ENCODE measurements at regions not wholly inside any gene's neighbourhood (a gene's known extent, or its start where the extent isn't known, plus 50 kb on each side); places are given as distances from the start of the nearest gene placed in this dataset.
A peak's percentile ranks its signal among the peaks of the same experiment; 100 is the strongest.
"Not testable (repeated sequence)": the region's sequence is repeated elsewhere in the genome, so short reads cannot be mapped to it uniquely, and the experiment has no call there.

DNA sequence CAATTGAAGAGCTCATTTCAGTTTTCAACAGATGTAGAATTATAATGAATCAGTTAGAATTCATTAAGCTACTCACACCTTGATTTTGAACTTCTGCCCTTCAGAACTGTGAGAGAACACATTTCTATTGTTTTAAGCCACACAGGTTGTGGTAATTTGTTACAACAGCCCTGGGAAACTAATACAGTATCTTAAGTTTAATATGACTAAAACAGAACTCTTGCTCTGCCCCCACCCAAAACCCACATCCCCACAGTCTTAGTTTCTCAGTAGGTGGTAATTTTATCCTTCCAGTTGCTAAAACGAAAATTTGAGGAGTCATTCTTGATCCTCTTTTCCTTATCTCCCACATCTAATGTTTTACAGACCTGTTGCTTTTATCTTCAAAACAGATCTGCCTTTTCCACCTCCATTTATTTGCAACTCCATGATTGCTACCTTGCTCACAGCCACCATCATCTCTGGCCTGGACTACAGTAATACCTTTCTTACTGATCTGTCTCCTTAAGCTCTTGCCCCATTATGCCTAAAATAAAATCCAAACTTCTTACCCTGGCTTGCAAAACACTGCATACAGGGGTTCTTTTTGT is 72.8 kb upstream of the NXPH1 start:
- DNase-seq, result no peak
- no peak overlapping the region for H3K4me3 ChIP-seq
- H3K27ac ChIP-seq, result no peak overlapping the region
- H3K36me3 ChIP-seq, result no peaks in the 10 kb centered on the region
- no peaks in the 10 kb centered on the region for H3K9me3 ChIP-seq
- no peaks in the 10 kb centered on the region for H3K4me1 ChIP-seq
- TF ChIP-seq, protein P1, sequence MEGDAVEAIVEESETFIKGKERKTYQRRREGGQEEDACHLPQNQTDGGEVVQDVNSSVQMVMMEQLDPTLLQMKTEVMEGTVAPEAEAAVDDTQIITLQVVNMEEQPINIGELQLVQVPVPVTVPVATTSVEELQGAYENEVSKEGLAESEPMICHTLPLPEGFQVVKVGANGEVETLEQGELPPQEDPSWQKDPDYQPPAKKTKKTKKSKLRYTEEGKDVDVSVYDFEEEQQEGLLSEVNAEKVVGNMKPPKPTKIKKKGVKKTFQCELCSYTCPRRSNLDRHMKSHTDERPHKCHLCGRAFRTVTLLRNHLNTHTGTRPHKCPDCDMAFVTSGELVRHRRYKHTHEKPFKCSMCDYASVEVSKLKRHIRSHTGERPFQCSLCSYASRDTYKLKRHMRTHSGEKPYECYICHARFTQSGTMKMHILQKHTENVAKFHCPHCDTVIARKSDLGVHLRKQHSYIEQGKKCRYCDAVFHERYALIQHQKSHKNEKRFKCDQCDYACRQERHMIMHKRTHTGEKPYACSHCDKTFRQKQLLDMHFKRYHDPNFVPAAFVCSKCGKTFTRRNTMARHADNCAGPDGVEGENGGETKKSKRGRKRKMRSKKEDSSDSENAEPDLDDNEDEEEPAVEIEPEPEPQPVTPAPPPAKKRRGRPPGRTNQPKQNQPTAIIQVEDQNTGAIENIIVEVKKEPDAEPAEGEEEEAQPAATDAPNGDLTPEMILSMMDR (IDR thresholded peaks at IDR 0.05), result no peak
- TF ChIP-seq POLR2AphosphoS5 (IDR thresholded peaks at IDR 0.05) (no peak), POLR2A (IDR thresholded peaks at IDR 0.05) (no peak), EP300 (IDR thresholded peaks at IDR 0.05) (no peak)
- H3K27me3 ChIP-seq, result no peaks in the 10 kb centered on the region
- 21 to 50% (median 35%) methylated on average over 1 of the region's 1 CpG for WGBS, 5 donors
- intact Hi-C loops (cut with DNase I; ENCODE audit: low total_unique reads), result no loop called here

DNA sequence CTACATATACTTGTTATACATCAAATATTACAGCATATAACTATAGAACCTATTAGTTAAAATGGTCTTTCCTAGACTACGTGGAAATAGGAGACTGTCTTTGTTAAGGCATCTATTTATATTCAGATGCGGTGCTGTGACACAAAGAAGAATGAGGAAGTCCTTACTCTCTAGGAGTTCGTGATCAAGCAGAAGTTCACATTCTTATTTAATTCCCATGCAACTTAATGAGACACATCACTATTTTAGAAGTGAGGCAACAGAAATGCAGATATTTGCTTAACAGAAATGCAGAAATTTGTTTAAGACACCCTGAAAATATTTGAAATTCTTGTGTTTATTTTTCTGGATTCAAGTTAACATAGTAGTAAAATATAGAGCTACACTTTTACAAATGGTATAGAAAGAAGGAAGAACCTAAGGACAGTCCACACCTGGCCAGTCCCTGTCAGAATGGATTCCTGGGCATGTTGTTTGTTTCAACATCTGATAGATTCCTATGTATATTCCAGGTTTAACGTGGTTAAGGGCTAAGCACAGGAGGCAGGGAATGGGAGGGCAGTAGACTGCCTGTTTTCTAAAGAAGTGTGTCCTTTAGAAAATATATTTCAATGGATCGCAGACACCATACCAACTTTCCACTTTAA is 70.6 kb upstream of the NXPH1 start:
- intact Hi-C loops (cut with DNase I; ENCODE audit: low total_unique reads), result no loop called here
- Histone ChIP-seq H3K4me1 (no peaks in the 10 kb centered on the region), H3K27ac (no peak overlapping the region), H3K36me3 (no peaks in the 10 kb centered on the region), H3K9me3 (no peaks in the 10 kb centered on the region), H3K27me3 (no peaks in the 10 kb centered on the region), H3K4me3 (no peak overlapping the region)
- no peak for DNase-seq
- TF ChIP-seq, protein P1 (IDR thresholded peaks at IDR 0.05), result no peak
- TF ChIP-seq EP300 (IDR thresholded peaks at IDR 0.05) (no peak), POLR2A (IDR thresholded peaks at IDR 0.05) (no peak), POLR2AphosphoS5 (IDR thresholded peaks at IDR 0.05) (no peak)
- WGBS, 5 donors, result 28 to 48% (median 38%) methylated on average over 5 of the region's 5 CpGs

DNA sequence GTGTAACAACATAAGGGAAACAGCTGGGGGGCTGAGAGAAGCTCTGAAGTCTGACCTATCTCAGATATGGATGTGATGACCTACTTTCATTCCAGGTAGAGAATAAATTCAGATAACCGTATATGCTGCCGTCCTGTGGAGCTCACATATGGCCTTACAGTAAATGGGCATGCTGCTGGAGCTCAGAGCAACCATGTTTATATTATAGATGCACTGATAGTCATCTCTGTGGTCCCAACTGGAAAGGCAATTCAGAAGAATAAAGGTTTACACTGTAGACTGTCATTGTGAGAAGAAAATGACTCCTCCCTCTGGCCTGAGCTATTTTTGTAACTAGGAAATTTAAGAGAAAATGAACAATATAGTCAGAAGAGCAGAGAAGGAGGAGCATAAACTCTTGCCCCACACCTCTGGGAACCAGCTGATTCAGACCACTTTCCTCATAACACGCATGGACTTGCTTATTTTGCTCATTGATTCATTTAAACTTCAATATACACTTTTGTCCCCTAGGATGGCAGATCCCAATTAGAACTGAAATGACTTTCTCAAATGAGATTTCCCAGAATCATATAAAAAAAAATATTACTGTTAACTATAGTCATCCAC is 69.9 kb upstream of the NXPH1 start:
- H3K27me3 ChIP-seq, result no peaks in the 10 kb centered on the region
- no peaks in the 10 kb centered on the region for H3K4me1 ChIP-seq
- DNase-seq, result no peak
- intact Hi-C loops (cut with DNase I; ENCODE audit: low total_unique reads), result no loop called here
- no peaks in the 10 kb centered on the region for H3K36me3 ChIP-seq
- WGBS, 5 donors, result 57 to 78% (median 61%) methylated on average over 3 of the region's 3 CpGs
- H3K4me3 ChIP-seq, result no peak overlapping the region
- TF ChIP-seq POLR2AphosphoS5 (IDR thresholded peaks at IDR 0.05), result no peak
- TF ChIP-seq POLR2A (IDR thresholded peaks at IDR 0.05), result no peak
- TF ChIP-seq EP300 (IDR thresholded peaks at IDR 0.05), result no peak
- TF ChIP-seq, protein P1 (IDR thresholded peaks at IDR 0.05), result no peak
- no peak overlapping the region for H3K27ac ChIP-seq
- H3K9me3 ChIP-seq, result no peaks in the 10 kb centered on the region

DNA sequence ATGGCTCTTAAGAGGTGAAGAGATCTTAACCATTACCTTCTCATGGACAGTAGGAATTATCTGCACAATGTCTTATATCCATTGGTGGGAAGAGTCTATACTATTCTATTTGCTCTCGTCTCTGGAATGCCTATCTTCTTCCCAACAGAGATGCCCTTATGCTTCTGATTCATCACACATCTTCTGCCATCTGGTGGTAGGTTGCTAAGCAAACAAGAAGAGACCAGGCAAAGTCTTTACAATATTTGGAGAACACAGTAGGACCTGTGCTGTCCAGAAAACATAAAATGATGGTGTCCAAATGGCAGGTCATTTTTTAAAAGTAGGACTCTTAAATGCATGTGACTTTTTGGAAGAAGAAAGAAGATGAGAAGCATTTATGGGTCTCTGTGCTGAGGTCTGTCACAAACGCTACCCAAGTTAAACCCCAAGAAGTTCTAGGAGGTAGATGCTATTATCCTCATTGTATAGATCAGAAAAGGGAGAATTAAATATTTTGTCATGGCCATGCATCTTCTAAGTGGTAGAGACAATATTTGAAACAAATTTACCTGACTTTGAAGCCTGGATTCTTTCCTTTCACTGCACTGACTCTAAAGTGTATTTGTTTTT is 67.8 kb upstream of the NXPH1 start:
- no peaks in the 10 kb centered on the region for H3K4me1 ChIP-seq
- no peak overlapping the region for H3K27ac ChIP-seq
- no peak overlapping the region for H3K4me3 ChIP-seq
- WGBS, 5 donors, result 48 to 57% (median 53%) methylated on average over 2 of the region's 2 CpGs
- H3K9me3 ChIP-seq, result no peaks in the 10 kb centered on the region
- TF ChIP-seq POLR2A (IDR thresholded peaks at IDR 0.05) (no peak), EP300 (IDR thresholded peaks at IDR 0.05) (no peak), POLR2AphosphoS5 (IDR thresholded peaks at IDR 0.05) (no peak)
- TF ChIP-seq, protein P1 (IDR thresholded peaks at IDR 0.05), result no peak
- DNase-seq, result peak in 1 of 2 donors; percentile 14
- intact Hi-C loops (cut with DNase I; ENCODE audit: low total_unique reads), result no loop called here
- no peaks in the 10 kb centered on the region for H3K27me3 ChIP-seq
- no peaks in the 10 kb centered on the region for H3K36me3 ChIP-seq

DNA sequence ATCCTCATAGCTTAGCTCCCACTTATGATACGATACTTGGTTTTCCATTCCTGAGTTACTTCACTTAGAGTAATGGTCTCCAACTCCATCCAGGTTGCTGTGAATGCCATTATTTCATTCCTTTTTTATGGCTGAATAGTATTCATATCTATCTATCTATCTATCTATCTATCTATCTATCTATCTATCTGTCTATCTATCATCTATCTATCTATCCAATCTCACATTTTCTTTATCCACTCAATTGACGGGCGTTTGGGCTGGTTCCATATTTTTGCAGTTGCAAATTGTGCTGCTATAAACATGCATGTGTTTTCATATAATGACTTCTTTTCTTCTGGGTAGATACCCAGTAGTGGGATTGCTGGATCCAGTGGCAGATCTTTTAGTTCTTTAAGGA is 65.4 kb upstream of the NXPH1 start:
- 61 to 68% (median 63%) methylated on average over 3 of the region's 3 CpGs for WGBS, 5 donors
- H3K36me3 ChIP-seq; H3K4me1 ChIP-seq; intact Hi-C loops (cut with DNase I; ENCODE audit: low total_unique reads); H3K27me3 ChIP-seq; H3K4me3 ChIP-seq; DNase-seq; H3K9me3 ChIP-seq; H3K27ac ChIP-seq: not testable (repeated sequence)
